Neural crest cell (in vitro differentiated cells): ENCODE measurements at regions not wholly inside any gene's neighbourhood (a gene's known extent, or its start where the extent isn't known, plus 50 kb on each side); places are given as distances from the start of the nearest gene placed in this dataset.

Experiments used
- DNase-seq: peaks from one replicate; pipeline ENCODE4 v3.0.0; 2021; ENCODE audit warnings: low read depth, mixed read lengths, low spot score
- H3K27ac Mint-ChIP-seq: one replicate; pipeline ENCODE4 v1.8.0; 2021; ENCODE audit warnings: mild to moderate bottlenecking, mixed read lengths; ENCODE audit not compliant: unreplicated experiment
- H3K27me3 Mint-ChIP-seq: 2 replicates; pipeline ENCODE4 v1.8.0; 2021; ENCODE audit warnings: low read depth, mild to moderate bottlenecking, mixed read lengths
- H3K36me3 Mint-ChIP-seq: 2 replicates; pipeline ENCODE4 v1.8.0; 2021; ENCODE audit warnings: low read depth, mild to moderate bottlenecking, mixed read lengths
- H3K4me1 Mint-ChIP-seq: 2 replicates; pipeline ENCODE4 v1.8.0; 2021; ENCODE audit warnings: mixed read lengths
- H3K4me3 Mint-ChIP-seq: one replicate; pipeline ENCODE4 v1.8.0; 2021; ENCODE audit warnings: mild to moderate bottlenecking, mixed read lengths
- H3K9me3 Mint-ChIP-seq: 2 replicates; pipeline ENCODE4 v1.8.0; 2021; ENCODE audit warnings: mixed read lengths
- TF ChIP-seq, protein P1 (sequence below): fragments of 200-600 bp; sonication (generic); conservative IDR thresholded peaks from 2 replicates; pipeline ENCODE4 v1.5.0; 2021; ENCODE audit warnings: antibody characterized with exemption, mild to moderate bottlenecking

DNA sequence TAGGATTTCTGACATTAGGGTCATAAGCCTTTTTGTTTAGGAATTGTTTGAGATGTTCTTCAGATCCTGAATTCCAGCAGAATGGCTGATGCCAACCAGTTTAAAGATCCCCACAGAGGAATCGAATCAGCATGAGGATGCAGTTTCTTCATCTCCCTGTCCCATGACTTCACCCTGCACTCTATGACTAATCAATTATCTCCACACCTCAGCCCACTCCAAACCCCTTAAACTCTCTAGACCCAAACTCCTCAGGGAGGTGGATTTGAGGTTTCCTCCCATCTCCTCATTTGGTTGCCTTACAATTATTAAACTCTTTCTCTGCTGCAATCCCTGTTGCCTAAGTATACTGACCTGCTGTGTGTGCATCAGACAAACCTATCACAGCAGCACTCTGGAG lies 86.5 kb upstream of the CRY1 start:
- no peaks in the 10 kb centered on the region for H3K9me3 Mint-ChIP-seq
- TF ChIP-seq, protein P1, sequence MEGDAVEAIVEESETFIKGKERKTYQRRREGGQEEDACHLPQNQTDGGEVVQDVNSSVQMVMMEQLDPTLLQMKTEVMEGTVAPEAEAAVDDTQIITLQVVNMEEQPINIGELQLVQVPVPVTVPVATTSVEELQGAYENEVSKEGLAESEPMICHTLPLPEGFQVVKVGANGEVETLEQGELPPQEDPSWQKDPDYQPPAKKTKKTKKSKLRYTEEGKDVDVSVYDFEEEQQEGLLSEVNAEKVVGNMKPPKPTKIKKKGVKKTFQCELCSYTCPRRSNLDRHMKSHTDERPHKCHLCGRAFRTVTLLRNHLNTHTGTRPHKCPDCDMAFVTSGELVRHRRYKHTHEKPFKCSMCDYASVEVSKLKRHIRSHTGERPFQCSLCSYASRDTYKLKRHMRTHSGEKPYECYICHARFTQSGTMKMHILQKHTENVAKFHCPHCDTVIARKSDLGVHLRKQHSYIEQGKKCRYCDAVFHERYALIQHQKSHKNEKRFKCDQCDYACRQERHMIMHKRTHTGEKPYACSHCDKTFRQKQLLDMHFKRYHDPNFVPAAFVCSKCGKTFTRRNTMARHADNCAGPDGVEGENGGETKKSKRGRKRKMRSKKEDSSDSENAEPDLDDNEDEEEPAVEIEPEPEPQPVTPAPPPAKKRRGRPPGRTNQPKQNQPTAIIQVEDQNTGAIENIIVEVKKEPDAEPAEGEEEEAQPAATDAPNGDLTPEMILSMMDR = no peak
- DNase-seq = no peak
- H3K36me3 Mint-ChIP-seq = no peaks in the 10 kb centered on the region
- H3K4me3 Mint-ChIP-seq = no peak overlapping the region
- H3K27me3 Mint-ChIP-seq = peaks cover 9% of the 10 kb centered on the region
- H3K27ac Mint-ChIP-seq = no peak overlapping the region
- peaks cover under 1% of the 10 kb centered on the region for H3K4me1 Mint-ChIP-seq

DNA sequence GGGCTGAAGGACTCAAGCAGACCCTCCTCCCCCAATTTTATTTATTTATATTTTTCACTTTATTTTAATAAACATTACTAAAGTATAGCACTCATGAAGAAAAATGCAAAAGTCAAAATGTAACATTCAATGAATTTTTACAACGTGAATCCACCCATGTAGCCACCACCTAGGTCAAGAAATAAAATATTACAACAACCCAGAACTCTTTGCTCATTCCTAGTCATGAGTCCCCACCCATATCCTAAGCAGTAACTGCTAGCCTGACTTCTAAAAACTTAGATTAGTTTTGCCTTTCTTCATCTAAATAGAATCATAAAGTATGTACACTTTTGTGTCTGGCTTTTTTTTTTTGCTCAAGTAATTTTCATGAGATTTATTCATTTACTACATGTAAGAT lies 86.9 kb upstream of the CRY1 start:
- DNase-seq = no peak
- Mint-ChIP-seq H3K4me1 (no peaks in the 10 kb centered on the region), H3K4me3 (no peak overlapping the region), H3K27ac (no peak overlapping the region), H3K36me3 (no peaks in the 10 kb centered on the region), H3K27me3 (peaks cover 9% of the 10 kb centered on the region), H3K9me3 (no peaks in the 10 kb centered on the region)
- TF ChIP-seq, protein P1 = no peak

DNA sequence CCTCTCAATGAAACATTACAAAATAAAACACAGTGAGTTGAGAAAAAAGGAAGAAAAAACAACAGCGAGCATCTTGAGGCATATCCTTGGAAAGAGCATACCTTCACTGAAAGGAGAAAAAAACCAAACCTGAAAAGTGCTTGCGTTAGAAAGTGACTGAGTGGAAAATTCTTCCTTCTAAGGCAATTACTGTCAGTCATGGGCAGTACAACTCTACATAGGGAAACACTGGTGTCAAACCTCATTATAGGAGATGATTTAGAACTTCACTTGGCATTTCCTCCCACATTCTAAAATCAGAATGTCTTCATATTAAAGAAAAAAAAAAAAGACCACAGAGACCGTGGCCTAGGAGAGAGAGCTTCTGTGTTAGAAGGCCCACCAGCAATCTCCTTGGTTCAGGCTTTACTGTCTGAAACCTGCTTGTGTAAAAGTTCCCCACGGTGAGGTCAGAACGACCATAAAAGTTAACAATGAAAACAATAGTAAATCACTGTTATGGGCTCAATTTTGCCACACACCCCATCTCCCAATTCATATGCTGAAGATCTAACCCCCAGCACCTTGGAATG lies 91.1 kb upstream of the CRY1 start:
- H3K36me3 Mint-ChIP-seq = no peaks in the 10 kb centered on the region
- peaks cover 8% of the 10 kb centered on the region for H3K27me3 Mint-ChIP-seq
- no peak overlapping the region for H3K4me3 Mint-ChIP-seq
- H3K4me1 Mint-ChIP-seq = no peaks in the 10 kb centered on the region
- TF ChIP-seq, protein P1 = no peak
- no peak overlapping the region for H3K27ac Mint-ChIP-seq
- H3K9me3 Mint-ChIP-seq = peaks cover 3% of the 10 kb centered on the region
- DNase-seq = no peak

DNA sequence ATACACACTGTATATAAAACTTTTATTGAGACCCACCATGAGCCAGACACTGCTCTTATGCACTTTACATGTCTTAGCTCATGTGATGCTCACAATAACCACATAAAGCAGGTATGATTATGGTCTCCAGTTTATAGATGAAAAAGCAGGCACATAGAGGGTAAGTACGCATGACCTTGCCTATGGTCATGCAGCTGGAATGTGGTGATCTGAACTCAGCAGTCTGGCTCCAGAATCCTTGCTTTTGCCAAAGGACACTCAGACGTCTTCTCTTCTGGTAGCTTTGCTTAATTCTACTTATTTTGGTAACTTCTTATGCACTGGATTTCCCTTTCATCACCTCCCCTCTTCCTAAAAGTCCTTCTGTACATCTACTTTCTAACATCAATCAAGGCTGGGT lies 103.3 kb upstream of the CRY1 start:
- Mint-ChIP-seq H3K36me3 (no peaks in the 10 kb centered on the region), H3K4me3 (no peak overlapping the region), H3K27ac (no peak overlapping the region), H3K27me3 (peaks cover 7% of the 10 kb centered on the region), H3K4me1 (no peaks in the 10 kb centered on the region), H3K9me3 (no peaks in the 10 kb centered on the region)
- TF ChIP-seq, protein P1 = no peak
- DNase-seq = no peak

DNA sequence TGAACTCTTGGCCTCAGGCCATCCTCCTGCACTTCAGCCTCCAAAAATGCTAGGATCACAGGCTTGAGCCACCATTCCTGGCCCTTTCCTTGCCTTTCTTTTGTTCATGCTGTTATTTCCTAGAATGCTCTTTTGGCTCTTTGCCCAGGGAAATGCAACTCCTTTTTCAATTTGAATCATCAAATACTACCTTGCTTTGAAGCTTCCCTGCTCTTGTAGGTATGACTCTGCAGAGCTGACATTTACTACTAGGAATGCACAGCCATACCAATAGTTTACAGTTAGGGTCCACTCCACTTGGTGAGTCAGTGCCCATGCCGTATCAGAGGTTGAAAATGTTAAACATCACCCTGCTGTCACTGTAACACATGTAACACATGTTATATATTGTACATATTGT lies 107.0 kb upstream of the CRY1 start:
- peaks cover 7% of the 10 kb centered on the region for H3K27me3 Mint-ChIP-seq
- H3K27ac Mint-ChIP-seq = no peak overlapping the region
- no peaks in the 10 kb centered on the region for H3K36me3 Mint-ChIP-seq
- H3K9me3 Mint-ChIP-seq = no peaks in the 10 kb centered on the region
- DNase-seq = no peak
- H3K4me1 Mint-ChIP-seq = no peaks in the 10 kb centered on the region
- no peak overlapping the region for H3K4me3 Mint-ChIP-seq
- TF ChIP-seq, protein P1 = no peak
